Right lobe of liver (tissue), 4 donors: ENCODE measurements at regions not wholly inside any gene's neighbourhood (a gene's known extent, or its start where the extent isn't known, plus 50 kb on each side); places are given as distances from the start of the nearest gene placed in this dataset.

Experiments
- POLR2A ChIP-seq: fragments of 450-650 bp; IDR thresholded peaks from one replicate; pipeline ENCODE4 v1.6.1; 2017; ENCODE audit warnings: antibody characterized with exemption, mild to moderate bottlenecking
- TF ChIP-seq, protein P1 (sequence below), 4 donors: fragments of 200-600 bp in 3 of 4; fragments of 450-650 bp in 1 of 4; IDR thresholded peaks; one replicate each; pipeline versions ENCODE4 v1.5.1 to v1.8.0; 2016 to 2022; ENCODE audit warnings: antibody characterized with exemption in 4 of 4, mild to moderate bottlenecking in 2 of 4
- donor health status: DM: no; HTN: no; CAD: no.
- donor health status: DM: no; HTN: no; CAD: no.
- donor health status: DM: no; HTN: yes; CAD: no.

- no peak for TF ChIP-seq POLR2A
- TF ChIP-seq, protein P1, sequence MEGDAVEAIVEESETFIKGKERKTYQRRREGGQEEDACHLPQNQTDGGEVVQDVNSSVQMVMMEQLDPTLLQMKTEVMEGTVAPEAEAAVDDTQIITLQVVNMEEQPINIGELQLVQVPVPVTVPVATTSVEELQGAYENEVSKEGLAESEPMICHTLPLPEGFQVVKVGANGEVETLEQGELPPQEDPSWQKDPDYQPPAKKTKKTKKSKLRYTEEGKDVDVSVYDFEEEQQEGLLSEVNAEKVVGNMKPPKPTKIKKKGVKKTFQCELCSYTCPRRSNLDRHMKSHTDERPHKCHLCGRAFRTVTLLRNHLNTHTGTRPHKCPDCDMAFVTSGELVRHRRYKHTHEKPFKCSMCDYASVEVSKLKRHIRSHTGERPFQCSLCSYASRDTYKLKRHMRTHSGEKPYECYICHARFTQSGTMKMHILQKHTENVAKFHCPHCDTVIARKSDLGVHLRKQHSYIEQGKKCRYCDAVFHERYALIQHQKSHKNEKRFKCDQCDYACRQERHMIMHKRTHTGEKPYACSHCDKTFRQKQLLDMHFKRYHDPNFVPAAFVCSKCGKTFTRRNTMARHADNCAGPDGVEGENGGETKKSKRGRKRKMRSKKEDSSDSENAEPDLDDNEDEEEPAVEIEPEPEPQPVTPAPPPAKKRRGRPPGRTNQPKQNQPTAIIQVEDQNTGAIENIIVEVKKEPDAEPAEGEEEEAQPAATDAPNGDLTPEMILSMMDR (IDR thresholded peaks at IDR 0.05) = no peak
Measured at GRCh38 chr7:86257894-86258293, 385.8 kb upstream of the GRM3 start.
